ENCODE measurements at regions not wholly inside any gene's neighbourhood (a gene's known extent, or its start where the extent isn't known, plus 50 kb on each side); places are given as distances from the start of the nearest gene placed in this dataset.

- TF ChIP-seq, protein P1, sequence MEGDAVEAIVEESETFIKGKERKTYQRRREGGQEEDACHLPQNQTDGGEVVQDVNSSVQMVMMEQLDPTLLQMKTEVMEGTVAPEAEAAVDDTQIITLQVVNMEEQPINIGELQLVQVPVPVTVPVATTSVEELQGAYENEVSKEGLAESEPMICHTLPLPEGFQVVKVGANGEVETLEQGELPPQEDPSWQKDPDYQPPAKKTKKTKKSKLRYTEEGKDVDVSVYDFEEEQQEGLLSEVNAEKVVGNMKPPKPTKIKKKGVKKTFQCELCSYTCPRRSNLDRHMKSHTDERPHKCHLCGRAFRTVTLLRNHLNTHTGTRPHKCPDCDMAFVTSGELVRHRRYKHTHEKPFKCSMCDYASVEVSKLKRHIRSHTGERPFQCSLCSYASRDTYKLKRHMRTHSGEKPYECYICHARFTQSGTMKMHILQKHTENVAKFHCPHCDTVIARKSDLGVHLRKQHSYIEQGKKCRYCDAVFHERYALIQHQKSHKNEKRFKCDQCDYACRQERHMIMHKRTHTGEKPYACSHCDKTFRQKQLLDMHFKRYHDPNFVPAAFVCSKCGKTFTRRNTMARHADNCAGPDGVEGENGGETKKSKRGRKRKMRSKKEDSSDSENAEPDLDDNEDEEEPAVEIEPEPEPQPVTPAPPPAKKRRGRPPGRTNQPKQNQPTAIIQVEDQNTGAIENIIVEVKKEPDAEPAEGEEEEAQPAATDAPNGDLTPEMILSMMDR (IDR thresholded peaks at IDR 0.05; ENCODE audit: low read depth, low read length), result no peak
- no peak overlapping the region for H3K4me3 ChIP-seq (ENCODE audit: low read depth, low read length)
- in situ Hi-C loops (cut with HindIII; ENCODE audit: low sequenced_read_pairs), result no loop called here
- DNase-seq (ENCODE audit: low read depth, low spot score), result no peak
Measured at GRCh38 chr7:13225068-13225467, 537.6 kb downstream of the ARL4A start.

DNA sequence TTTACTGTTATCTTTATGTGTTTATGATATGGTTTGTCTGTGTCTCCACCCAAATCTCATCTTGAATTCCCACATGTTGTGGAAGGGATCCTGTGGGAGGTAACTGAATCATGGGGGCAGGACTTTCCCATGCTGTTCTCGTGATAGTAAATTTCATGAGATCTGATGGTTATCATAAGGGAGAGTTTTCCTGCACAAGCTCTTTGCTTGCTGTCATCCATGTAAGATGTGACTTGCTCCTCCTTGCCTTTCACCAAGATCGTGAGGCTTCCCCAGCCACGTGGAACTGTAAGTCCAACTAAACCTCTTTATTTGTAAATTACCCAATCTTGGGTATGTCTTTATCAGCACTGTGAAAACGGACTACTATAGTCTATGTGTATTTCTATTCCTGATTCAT is 539.0 kb downstream of the ARL4A start:
- in situ Hi-C loops (cut with HindIII; ENCODE audit: low sequenced_read_pairs), result no loop called here

DNA sequence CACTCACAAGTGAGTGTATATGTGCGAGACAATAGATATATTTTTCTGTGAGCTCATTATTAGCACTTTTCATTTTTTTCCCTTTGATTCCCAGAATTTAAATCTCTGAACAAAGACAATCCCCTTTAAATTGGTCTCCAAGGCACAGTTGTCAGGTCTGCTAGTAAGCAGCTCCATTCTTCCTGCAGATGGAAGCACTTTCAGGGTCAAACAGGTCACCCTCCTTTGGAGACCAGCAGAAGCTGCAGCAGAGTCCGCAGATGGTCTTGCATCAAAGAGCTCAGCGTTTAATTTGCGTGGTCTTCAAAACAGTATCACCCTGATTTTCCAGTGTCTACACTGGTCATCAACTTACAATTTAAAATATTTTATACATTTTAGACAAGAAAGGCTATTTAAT is 543.8 kb downstream of the ARL4A start:
- no peak overlapping the region for H3K4me3 ChIP-seq (ENCODE audit: low read depth, low read length)
- TF ChIP-seq, protein P1 (IDR thresholded peaks at IDR 0.05; ENCODE audit: low read depth, low read length), result no peak
- in situ Hi-C loops (cut with HindIII; ENCODE audit: low sequenced_read_pairs), result no loop called here
- DNase-seq (ENCODE audit: low read depth, low spot score), result no peak

More for the DNA sequence above, 539.0 kb downstream of the ARL4A start:
- H3K4me3 ChIP-seq (ENCODE audit: low read depth, low read length), result no peak overlapping the region
- TF ChIP-seq, protein P1 (IDR thresholded peaks at IDR 0.05; ENCODE audit: low read depth, low read length), result no peak
- DNase-seq (ENCODE audit: low read depth, low spot score), result no peak

- no peak overlapping the region for H3K4me3 ChIP-seq (ENCODE audit: low read depth, low read length)
- TF ChIP-seq, protein P1 (IDR thresholded peaks at IDR 0.05; ENCODE audit: low read depth, low read length), result no peak
- no peak for DNase-seq (ENCODE audit: low read depth, low spot score)
- in situ Hi-C loops (cut with HindIII; ENCODE audit: low sequenced_read_pairs), result no loop called here
Measured at GRCh38 chr7:13235436-13235835, 548.0 kb downstream of the ARL4A start.

GRCh38 chr7:13236026-13236425 is 548.6 kb downstream of the ARL4A start:
- DNase-seq (ENCODE audit: low read depth, low spot score), result no peak
- no peak overlapping the region for H3K4me3 ChIP-seq (ENCODE audit: low read depth, low read length)
- in situ Hi-C loops (cut with HindIII; ENCODE audit: low sequenced_read_pairs), result no loop called here
- TF ChIP-seq, protein P1 (IDR thresholded peaks at IDR 0.05; ENCODE audit: low read depth, low read length), result no peak

DNA sequence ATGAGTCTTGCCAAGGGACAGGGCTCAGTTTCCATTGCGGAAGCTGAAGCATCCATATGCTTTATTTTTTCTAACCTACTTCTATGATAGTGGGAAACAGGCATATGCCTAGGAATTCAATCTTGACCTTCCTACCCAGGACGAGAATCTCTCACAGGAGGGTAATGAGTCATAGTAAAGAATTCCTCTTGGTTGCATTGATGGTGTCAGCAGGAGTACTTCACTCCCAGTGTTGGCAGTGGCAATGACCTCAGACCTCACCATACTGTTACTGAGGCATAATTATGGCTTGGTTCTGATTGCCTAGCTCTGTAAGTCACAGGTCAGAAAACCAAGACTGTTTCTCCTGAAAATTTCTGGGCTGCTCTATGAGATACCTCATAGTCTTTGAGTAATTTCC is 552.9 kb downstream of the ARL4A start:
- H3K4me3 ChIP-seq (ENCODE audit: low read depth, low read length), result no peak overlapping the region
- TF ChIP-seq, protein P1 (IDR thresholded peaks at IDR 0.05; ENCODE audit: low read depth, low read length), result no peak
- in situ Hi-C loops (cut with HindIII; ENCODE audit: low sequenced_read_pairs), result no loop called here
- DNase-seq (ENCODE audit: low read depth, low spot score), result peak; percentile 53

- H3K4me3 ChIP-seq (ENCODE audit: low read depth, low read length), result no peak overlapping the region
- in situ Hi-C loops (cut with HindIII; ENCODE audit: low sequenced_read_pairs), result no loop called here
- TF ChIP-seq, protein P1 (IDR thresholded peaks at IDR 0.05; ENCODE audit: low read depth, low read length), result no peak
- no peak for DNase-seq (ENCODE audit: low read depth, low spot score)
Measured at GRCh38 chr7:13241416-13241815, 554.0 kb downstream of the ARL4A start.
